ENCODE measurements at regions not wholly inside any gene's neighbourhood (a gene's known extent, or its start where the extent isn't known, plus 50 kb on each side); places are given as distances from the start of the nearest gene placed in this dataset.
"Not testable (repeated sequence)": the region's sequence is repeated elsewhere in the genome, so short reads cannot be mapped to it uniquely, and the experiment has no call there.

DNA sequence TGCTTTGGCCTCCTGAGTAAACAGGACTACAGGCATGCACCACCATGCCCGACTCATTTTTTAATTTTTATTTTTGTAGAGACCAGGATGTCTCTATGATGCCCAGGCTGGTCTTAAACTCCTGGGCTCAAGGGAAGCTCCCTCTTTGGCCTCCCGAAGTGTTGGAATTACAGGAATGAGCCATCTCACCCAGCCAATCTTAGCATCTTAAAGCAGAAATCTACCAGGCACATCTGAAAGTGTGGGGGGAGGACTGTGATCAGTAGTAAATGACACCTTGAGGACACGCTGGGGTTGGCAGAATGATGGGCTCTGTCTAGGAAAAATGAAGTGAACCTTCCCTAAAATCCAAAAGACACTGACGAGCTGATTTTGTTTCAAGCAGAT lies 149.2 kb downstream of the SPATA18 start:
- TF ChIP-seq, protein P1, sequence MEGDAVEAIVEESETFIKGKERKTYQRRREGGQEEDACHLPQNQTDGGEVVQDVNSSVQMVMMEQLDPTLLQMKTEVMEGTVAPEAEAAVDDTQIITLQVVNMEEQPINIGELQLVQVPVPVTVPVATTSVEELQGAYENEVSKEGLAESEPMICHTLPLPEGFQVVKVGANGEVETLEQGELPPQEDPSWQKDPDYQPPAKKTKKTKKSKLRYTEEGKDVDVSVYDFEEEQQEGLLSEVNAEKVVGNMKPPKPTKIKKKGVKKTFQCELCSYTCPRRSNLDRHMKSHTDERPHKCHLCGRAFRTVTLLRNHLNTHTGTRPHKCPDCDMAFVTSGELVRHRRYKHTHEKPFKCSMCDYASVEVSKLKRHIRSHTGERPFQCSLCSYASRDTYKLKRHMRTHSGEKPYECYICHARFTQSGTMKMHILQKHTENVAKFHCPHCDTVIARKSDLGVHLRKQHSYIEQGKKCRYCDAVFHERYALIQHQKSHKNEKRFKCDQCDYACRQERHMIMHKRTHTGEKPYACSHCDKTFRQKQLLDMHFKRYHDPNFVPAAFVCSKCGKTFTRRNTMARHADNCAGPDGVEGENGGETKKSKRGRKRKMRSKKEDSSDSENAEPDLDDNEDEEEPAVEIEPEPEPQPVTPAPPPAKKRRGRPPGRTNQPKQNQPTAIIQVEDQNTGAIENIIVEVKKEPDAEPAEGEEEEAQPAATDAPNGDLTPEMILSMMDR (IDR thresholded peaks at IDR 0.05) = no peak
- ATAC-seq (ENCODE audit: low FRiP score) = no peak
- no peak for DNase-seq (ENCODE audit: low spot score)

GRCh38 chr4:52201715-52202114 lies 150.6 kb downstream of the SPATA18 start:
- ATAC-seq (ENCODE audit: low FRiP score) (no peak), DNase-seq (ENCODE audit: low spot score) (no peak)
- TF ChIP-seq, protein P1 (IDR thresholded peaks at IDR 0.05) = no peak

DNA sequence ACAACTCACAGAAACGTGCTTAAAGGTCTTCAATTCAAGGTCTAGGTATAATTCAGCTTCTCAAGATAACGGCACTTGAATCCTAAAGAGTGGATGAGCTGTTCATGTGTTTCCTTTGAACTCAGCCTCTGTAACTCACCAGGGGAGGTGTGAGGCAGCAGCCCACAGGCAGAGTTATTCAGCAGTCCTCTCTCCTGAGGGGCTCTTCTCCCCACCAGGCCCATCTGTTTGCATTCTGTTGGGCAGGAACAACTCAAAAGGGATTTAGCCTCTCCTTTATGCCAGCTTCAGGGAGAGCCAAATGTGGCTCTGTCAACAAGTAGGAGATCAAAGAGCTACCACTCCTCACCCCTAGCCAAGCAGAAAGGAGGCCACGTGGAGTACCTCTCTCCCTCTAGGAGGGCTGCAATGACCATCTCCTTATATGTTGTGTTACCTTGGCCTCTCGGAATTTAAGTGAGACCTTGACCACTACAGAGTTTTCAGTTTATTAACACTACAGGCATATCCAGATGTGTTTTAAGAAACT lies 151.2 kb downstream of the SPATA18 start:
- DNase-seq (ENCODE audit: low spot score) = no peak
- ATAC-seq (ENCODE audit: low FRiP score) = no peak
- TF ChIP-seq, protein P1 (IDR thresholded peaks at IDR 0.05) = no peak

- DNase-seq (ENCODE audit: low spot score) = no peak
- no peak for ATAC-seq (ENCODE audit: low FRiP score)
- TF ChIP-seq, protein P1 (IDR thresholded peaks at IDR 0.05) = no peak
These were observed 151.8 kb downstream of the SPATA18 start for GRCh38 chr4:52202931-52203330.

GRCh38 chr4:52203351-52203750 lies 152.2 kb downstream of the SPATA18 start:
- ATAC-seq (ENCODE audit: low FRiP score) (no peak), DNase-seq (ENCODE audit: low spot score) (no peak)
- TF ChIP-seq, protein P1 (IDR thresholded peaks at IDR 0.05) = no peak

DNA sequence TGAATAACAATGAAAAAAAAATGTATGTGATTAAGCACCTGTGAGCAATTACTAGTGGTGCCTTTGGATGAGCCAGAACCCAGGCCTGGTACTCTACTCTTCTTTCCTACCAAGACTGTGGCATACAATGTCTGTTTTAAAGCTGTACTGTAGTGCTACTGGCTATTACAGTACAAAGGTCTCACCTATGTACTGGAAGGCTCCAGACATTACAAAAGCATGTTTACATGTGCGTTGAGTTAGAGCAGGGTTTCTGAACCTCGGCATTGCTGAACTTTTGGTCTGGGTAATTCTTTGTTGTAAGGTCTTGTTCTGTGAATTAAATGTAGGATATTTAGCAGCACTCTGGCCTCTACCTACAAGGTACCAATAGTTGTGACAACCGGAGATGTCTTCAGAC lies 153.8 kb downstream of the SPATA18 start:
- no peak for ATAC-seq (ENCODE audit: low FRiP score)
- TF ChIP-seq, protein P1 (IDR thresholded peaks at IDR 0.05) = no peak

DNA sequence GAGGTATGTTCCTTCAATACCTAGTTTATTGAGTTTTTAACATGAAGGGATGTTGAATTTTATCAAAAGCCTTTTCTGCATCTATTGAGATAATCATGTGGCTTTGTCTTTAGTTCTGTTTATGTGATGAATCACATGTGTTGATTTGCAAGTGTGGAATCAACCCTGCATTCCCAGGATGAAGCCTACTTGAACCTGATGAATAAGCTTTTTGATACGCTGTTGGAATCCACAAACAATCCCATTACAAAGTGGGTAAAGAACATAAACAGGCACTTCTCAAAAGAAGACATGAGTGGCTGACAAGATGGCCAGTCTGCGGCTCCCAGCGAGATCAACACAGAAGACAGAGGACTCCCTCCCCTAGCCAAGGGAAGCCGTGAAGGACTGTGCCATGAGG lies 156.0 kb downstream of the SPATA18 start:
- ATAC-seq (ENCODE audit: low FRiP score); DNase-seq (ENCODE audit: low spot score): not testable (repeated sequence)

More for the DNA sequence above, 153.8 kb downstream of the SPATA18 start:
- no peak for DNase-seq (ENCODE audit: low spot score)

DNA sequence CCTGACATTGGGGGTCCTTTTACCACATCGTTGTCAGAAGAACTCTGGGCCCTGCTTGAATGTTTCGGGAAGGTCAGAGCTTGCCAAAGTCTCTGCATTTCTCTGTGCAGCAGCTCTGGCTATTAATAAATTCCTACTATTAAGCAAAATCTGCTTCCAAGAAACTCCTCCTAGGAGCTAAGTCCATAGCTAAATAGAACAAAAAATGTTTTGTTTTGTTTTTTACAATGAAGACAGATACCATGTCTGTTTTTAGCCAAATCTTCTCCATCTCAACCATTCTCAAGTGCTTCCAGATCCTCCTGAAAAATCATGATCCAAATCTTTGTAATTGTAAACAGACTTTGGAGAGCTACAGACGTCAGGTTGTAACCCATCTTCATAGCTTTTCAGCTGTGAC lies 161.6 kb downstream of the SPATA18 start:
- ATAC-seq (ENCODE audit: low FRiP score) = no peak
- DNase-seq (ENCODE audit: low spot score) = no peak
- TF ChIP-seq, protein P1 (IDR thresholded peaks at IDR 0.05) = no peak

All from omental fat pad (tissue), 3 donors.